Brain microvascular endothelial cell (primary cell): ENCODE measurements at regions not wholly inside any gene's neighbourhood (a gene's known extent, or its start where the extent isn't known, plus 50 kb on each side); places are given as distances from the start of the nearest gene placed in this dataset.
"Not testable (repeated sequence)": the region's sequence is repeated elsewhere in the genome, so short reads cannot be mapped to it uniquely, and the experiment has no call there.

ENCODE experiments used
- DNase-seq: peaks from one replicate; pipeline ENCODE4 v3.0.0-alpha.2; 2020
- H3K27ac ChIP-seq: fragments of 250-450 bp; sonication (Bioruptor Pico); 2 replicates; pipeline ENCODE4 v1.5.1; 2020; ENCODE audit warnings: mild to moderate bottlenecking, moderate library complexity
- H3K27me3 ChIP-seq: fragments of 250-450 bp; sonication (Bioruptor Pico); replicated peaks from 2 replicates; pipeline ENCODE4 v1.5.1; 2020; ENCODE audit warnings: mild to moderate bottlenecking
- H3K36me3 ChIP-seq: fragments of 250-450 bp; sonication (Bioruptor Pico); replicated peaks from 2 replicates; pipeline ENCODE4 v1.5.1; 2020; ENCODE audit warnings: mild to moderate bottlenecking
- H3K4me3 ChIP-seq: 2 replicates; pipeline ENCODE4 v1.5.1; 2011; ENCODE audit warnings: low read depth, mild to moderate bottlenecking, control low read depth, low read length, moderate library complexity
- in situ Hi-C: cut with HindIII; loops from 2 replicates; pipeline ENCODE4 v1.10.0; 2017; ENCODE audit warnings: low sequenced_read_pairs, low pct_ligation_motif_present
- TF ChIP-seq, protein P1 (sequence below): IDR thresholded peaks from 2 replicates; pipeline ENCODE4 v1.5.1; 2011; ENCODE audit warnings: low read depth, mild to moderate bottlenecking, moderate library complexity, low read length, control low read depth, inconsistent platforms; ENCODE audit errors: missing control alignments

DNA sequence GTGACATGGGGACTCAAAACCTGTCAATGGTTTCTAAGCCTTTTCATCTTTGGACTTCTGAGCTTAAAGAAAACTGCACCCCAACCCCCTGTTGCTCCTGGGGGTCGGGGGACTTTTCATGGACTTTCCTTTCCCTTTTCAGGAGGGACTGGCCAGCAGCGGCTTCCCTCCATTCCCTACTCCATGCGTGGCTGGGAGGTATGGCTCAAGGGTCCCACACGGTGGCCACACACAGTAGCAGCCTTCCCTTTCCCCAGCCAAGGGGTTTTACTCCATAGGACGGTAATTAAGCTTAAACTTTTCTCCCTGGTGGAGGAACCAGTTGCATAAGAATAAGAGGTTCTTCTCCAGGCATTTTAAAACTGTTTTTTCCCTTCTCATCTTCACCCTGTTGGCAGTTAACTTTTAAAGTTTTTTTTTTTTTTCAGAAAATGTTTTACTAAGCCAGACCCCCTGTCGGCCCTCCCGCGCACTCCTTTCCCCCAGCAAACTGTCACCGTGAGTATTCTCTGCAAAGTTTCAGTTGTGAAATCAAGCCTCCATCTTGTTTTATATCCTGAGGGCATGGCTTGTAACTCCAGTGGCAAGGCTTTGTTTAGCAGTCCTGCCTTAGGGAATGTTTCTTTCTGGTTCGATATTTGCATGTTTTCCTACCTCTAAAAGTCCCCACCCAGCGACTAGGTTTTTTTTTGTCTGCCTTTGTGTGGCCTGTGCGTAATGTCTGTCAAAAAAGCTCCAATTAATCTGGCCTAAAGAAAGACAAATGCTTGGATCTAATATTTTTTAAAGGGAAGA lies 325.7 kb downstream of the TLL1 start:
- Histone ChIP-seq H3K4me3 (no peak overlapping the region), H3K27me3 (no peaks in the 10 kb centered on the region), H3K27ac (no peak overlapping the region), H3K36me3 (no peaks in the 10 kb centered on the region)
- DNase-seq: no peak
- TF ChIP-seq, protein P1, sequence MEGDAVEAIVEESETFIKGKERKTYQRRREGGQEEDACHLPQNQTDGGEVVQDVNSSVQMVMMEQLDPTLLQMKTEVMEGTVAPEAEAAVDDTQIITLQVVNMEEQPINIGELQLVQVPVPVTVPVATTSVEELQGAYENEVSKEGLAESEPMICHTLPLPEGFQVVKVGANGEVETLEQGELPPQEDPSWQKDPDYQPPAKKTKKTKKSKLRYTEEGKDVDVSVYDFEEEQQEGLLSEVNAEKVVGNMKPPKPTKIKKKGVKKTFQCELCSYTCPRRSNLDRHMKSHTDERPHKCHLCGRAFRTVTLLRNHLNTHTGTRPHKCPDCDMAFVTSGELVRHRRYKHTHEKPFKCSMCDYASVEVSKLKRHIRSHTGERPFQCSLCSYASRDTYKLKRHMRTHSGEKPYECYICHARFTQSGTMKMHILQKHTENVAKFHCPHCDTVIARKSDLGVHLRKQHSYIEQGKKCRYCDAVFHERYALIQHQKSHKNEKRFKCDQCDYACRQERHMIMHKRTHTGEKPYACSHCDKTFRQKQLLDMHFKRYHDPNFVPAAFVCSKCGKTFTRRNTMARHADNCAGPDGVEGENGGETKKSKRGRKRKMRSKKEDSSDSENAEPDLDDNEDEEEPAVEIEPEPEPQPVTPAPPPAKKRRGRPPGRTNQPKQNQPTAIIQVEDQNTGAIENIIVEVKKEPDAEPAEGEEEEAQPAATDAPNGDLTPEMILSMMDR: no peak
- in situ Hi-C loops: no loop called here

GRCh38 chr4:166202991-166203390 lies 330.0 kb downstream of the TLL1 start:
- Histone ChIP-seq H3K27me3 (no peaks in the 10 kb centered on the region), H3K27ac (no peak overlapping the region), H3K36me3 (no peaks in the 10 kb centered on the region), H3K4me3 (no peak overlapping the region)
- TF ChIP-seq, protein P1: no peak
- DNase-seq: no peak
- in situ Hi-C loops: no loop called here

DNA sequence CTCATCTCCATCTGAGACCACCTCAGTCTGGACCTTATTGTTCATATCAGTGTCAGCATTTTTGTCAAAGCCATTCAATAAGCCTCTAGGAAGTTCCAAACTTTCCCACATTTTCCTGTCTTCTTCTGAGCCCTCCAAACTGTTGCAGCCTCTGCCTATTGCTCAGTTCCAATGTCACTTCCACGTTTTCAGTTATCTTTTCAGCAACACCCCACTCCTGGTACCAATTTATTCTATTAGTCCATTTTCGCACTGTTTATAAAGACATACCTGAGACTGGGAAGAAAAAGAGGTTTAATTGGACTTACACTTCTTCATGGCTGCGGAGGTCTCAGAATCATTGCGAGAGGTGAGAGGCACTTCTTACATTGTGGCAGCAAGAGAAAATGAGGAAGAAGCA lies 339.3 kb downstream of the TLL1 start:
- H3K27me3 ChIP-seq, DNase-seq, in situ Hi-C loops: not testable (repeated sequence)

DNA sequence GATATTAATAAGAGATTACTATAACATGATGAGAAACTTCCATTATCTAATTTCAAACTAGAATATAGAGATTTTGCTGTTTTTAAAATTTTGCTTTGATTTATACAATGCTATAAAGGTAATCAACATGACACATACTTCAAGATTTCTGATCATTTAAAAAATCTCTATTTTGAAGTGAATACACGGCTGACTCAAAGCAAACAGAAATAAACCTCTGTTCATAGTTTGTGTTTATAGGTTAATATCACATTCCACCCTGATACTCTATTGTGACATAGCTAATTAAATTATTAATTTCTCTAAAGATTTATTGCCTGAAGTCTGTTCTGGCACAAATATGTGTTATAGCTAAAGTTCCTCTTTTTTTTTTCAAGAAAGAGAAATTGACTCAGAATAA lies 349.2 kb downstream of the TLL1 start:
- Histone ChIP-seq H3K27ac (no peak overlapping the region), H3K36me3 (no peaks in the 10 kb centered on the region), H3K27me3 (no peaks in the 10 kb centered on the region), H3K4me3 (no peak overlapping the region)
- in situ Hi-C loops: no loop called here
- TF ChIP-seq, protein P1: no peak
- no peak for DNase-seq

More for the DNA sequence above, 339.3 kb downstream of the TLL1 start:
- H3K36me3 ChIP-seq, H3K4me3 ChIP-seq, H3K27ac ChIP-seq: not testable (repeated sequence)

- Histone ChIP-seq H3K4me3 (no peak overlapping the region), H3K27me3 (no peaks in the 10 kb centered on the region), H3K36me3 (no peaks in the 10 kb centered on the region), H3K27ac (no peak overlapping the region)
- in situ Hi-C loops: no loop called here
- TF ChIP-seq, protein P1: no peak
- DNase-seq: no peak
Observed at GRCh38 chr4:166228112-166228511, 355.1 kb downstream of the TLL1 start.

GRCh38 chr4:166229799-166230198 lies 356.8 kb downstream of the TLL1 start:
- TF ChIP-seq, protein P1: no peak
- in situ Hi-C loops: no loop called here

More at GRCh38 chr4:166229799-166230198, 356.8 kb downstream of the TLL1 start:
- Histone ChIP-seq H3K36me3 (no peaks in the 10 kb centered on the region), H3K27ac (no peak overlapping the region), H3K27me3 (no peaks in the 10 kb centered on the region), H3K4me3 (no peak overlapping the region)
- DNase-seq: no peak
